IPS DF 6.9 (cell line): ENCODE measurements at regions not wholly inside any gene's neighbourhood (a gene's known extent, or its start where the extent isn't known, plus 50 kb on each side); places are given as distances from the start of the nearest gene placed in this dataset.

Experiments used
- DNase-seq: peaks from one replicate; pipeline ENCODE4 v3.0.0-alpha.2; 2013; ENCODE audit warnings: low read depth, low spot score
- H3K27ac ChIP-seq: one replicate; pipeline ENCODE4 v1.5.1; 2013; ENCODE audit warnings: low read length, control low read depth
- H3K27me3 ChIP-seq: 2 replicates; pipeline ENCODE4 v1.6.1; 2013; ENCODE audit warnings: mild to moderate bottlenecking, low read length; ENCODE audit not compliant: control insufficient read depth, insufficient read depth
- H3K36me3 ChIP-seq: 2 replicates; pipeline ENCODE4 v1.6.1; 2013; ENCODE audit warnings: low read length; ENCODE audit not compliant: control insufficient read depth, insufficient read depth
- H3K4me1 ChIP-seq: 2 replicates; pipeline ENCODE4 v1.6.1; 2013; ENCODE audit warnings: low read length; ENCODE audit not compliant: control insufficient read depth, insufficient read depth
- H3K4me3 ChIP-seq: 2 replicates; pipeline ENCODE4 v1.5.1; 2013; ENCODE audit warnings: mild to moderate bottlenecking, low read length
- H3K9me3 ChIP-seq: 2 replicates; pipeline ENCODE4 v1.6.1; 2013; ENCODE audit warnings: low read length, inconsistent platforms; ENCODE audit not compliant: control insufficient read depth, insufficient read depth
- WGBS: extraction: QIAGEN DNeasy Blood & Tissue Kit; methylation state at CpG from one replicate; pipeline ENCODE4 v1.1.7; 2013; ENCODE audit warnings: mixed read lengths, missing lambda C conversion rate; ENCODE audit not compliant: insufficient read length, insufficient coverage; 5-methylcytosine and 5-hydroxymethylcytosine counted together

GRCh38 chr18:55141318-55141717 lies 182.1 kb upstream of the CCDC68 start:
- WGBS: no CpG with 5 or more reads among the region's 4 CpGs
- Histone ChIP-seq H3K36me3 (no peaks in the 10 kb centered on the region), H3K9me3 (no peaks in the 10 kb centered on the region), H3K27ac (no peak overlapping the region), H3K27me3 (no peaks in the 10 kb centered on the region; the same call in 1 of the 2 replicates), H3K4me3 (no peak overlapping the region), H3K4me1 (no peaks in the 10 kb centered on the region; the same call in 1 of the 2 replicates)
- no peak for DNase-seq

GRCh38 chr18:55139836-55140235 lies 180.6 kb upstream of the CCDC68 start:
- Histone ChIP-seq H3K27ac (no peak overlapping the region), H3K4me3 (no peak overlapping the region), H3K4me1 (no peaks in the 10 kb centered on the region), H3K9me3 (no peaks in the 10 kb centered on the region), H3K27me3 (no peaks in the 10 kb centered on the region; the same call in 1 of the 2 replicates), H3K36me3 (no peaks in the 10 kb centered on the region)
- DNase-seq: no peak
- no CpG with 5 or more reads among the region's 4 CpGs for WGBS

DNA sequence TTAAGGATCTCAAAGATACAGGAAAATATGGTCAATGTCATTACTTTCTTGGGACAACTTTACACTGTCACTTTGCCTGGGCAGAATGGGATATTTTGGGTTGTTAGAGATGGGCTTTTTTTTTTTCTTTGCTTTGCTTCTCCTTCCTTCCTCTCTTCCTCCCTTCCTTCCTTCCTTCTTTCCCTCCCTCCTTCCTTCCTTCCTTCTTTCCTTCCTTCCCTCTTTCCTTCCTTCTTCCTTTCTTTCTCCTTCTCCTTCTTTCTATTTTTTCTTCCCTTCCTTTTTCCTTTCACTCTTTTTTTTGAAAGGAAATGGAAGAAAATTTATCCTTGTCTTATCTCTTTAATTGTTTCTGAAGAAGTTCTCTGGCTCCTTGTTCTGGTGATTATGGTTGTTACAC lies 180.0 kb upstream of the CCDC68 start:
- DNase-seq: no peak
- H3K36me3 ChIP-seq: no peaks in the 10 kb centered on the region
- no peak overlapping the region for H3K4me3 ChIP-seq
- no peaks in the 10 kb centered on the region for H3K9me3 ChIP-seq
- no peaks in the 10 kb centered on the region for H3K4me1 ChIP-seq
- no peaks in the 10 kb centered on the region; the same call in 1 of the 2 replicates for H3K27me3 ChIP-seq
- H3K27ac ChIP-seq: no peak overlapping the region

GRCh38 chr18:55138401-55138800 lies 179.1 kb upstream of the CCDC68 start:
- Histone ChIP-seq H3K4me1 (no peaks in the 10 kb centered on the region), H3K9me3 (no peaks in the 10 kb centered on the region), H3K36me3 (no peaks in the 10 kb centered on the region), H3K27ac (no peak overlapping the region), H3K4me3 (no peak overlapping the region), H3K27me3 (no peaks in the 10 kb centered on the region; the same call in 1 of the 2 replicates)
- WGBS: no CpG with 5 or more reads among the region's 4 CpGs
- DNase-seq: no peak

- WGBS: no CpG with 5 or more reads among the region's 2 CpGs
- no peaks in the 10 kb centered on the region; the same call in 1 of the 2 replicates for H3K27me3 ChIP-seq
- no peaks in the 10 kb centered on the region for H3K4me1 ChIP-seq
- H3K4me3 ChIP-seq: no peak overlapping the region
- no peak overlapping the region for H3K27ac ChIP-seq
- H3K9me3 ChIP-seq: no peaks in the 10 kb centered on the region
- DNase-seq: no peak
- H3K36me3 ChIP-seq: no peaks in the 10 kb centered on the region
These were observed 178.3 kb upstream of the CCDC68 start for GRCh38 chr18:55137602-55138001.

GRCh38 chr18:55136864-55137263 lies 177.6 kb upstream of the CCDC68 start:
- no peaks in the 10 kb centered on the region for H3K4me1 ChIP-seq
- H3K27ac ChIP-seq: no peak overlapping the region
- no CpG with 5 or more reads among the region's 7 CpGs for WGBS
- no peak overlapping the region for H3K4me3 ChIP-seq
- no peaks in the 10 kb centered on the region for H3K36me3 ChIP-seq
- H3K27me3 ChIP-seq: no peaks in the 10 kb centered on the region; the same call in 1 of the 2 replicates
- no peaks in the 10 kb centered on the region for H3K9me3 ChIP-seq
- DNase-seq: no peak

- Histone ChIP-seq H3K4me3 (no peak overlapping the region), H3K27ac (no peak overlapping the region), H3K36me3 (no peaks in the 10 kb centered on the region), H3K27me3 (no peaks in the 10 kb centered on the region; the same call in 1 of the 2 replicates), H3K4me1 (no peaks in the 10 kb centered on the region), H3K9me3 (no peaks in the 10 kb centered on the region)
- no CpG with 5 or more reads among the region's 6 CpGs for WGBS
- no peak for DNase-seq
These were observed 177.0 kb upstream of the CCDC68 start for GRCh38 chr18:55136258-55136657.

DNA sequence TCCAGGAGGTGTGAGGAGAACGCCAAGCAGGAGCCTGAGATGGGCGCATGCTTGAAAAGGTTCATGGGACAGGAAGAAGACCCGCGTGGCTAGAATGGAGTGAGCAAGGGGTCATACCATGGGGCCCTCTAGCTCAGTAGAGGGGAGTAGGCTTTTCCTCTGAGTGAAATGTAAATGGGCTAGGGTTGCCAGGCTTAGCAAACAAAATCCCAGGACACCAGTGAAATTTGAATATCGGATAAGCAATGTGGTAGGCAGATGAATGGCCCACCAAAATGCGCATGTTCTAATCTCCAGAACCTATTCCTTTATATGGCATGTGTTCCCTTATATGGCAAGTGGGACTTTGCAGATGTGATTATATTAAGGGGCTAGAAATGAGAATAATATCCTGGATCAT lies 174.1 kb upstream of the CCDC68 start:
- Histone ChIP-seq H3K4me3 (no peak overlapping the region), H3K9me3 (no peaks in the 10 kb centered on the region), H3K36me3 (no peaks in the 10 kb centered on the region), H3K4me1 (no peaks in the 10 kb centered on the region), H3K27me3 (no peaks in the 10 kb centered on the region), H3K27ac (no peak overlapping the region)
- no CpG with 5 or more reads among the region's 6 CpGs for WGBS
- no peak for DNase-seq

GRCh38 chr18:55128437-55128836 lies 169.2 kb upstream of the CCDC68 start:
- DNase-seq: no peak
- no CpG with 5 or more reads among the region's 3 CpGs for WGBS
- no peaks in the 10 kb centered on the region for H3K4me1 ChIP-seq

GRCh38 chr18:55124078-55124763 lies 165.0 kb upstream of the CCDC68 start:
- no CpG with 5 or more reads among the region's 4 CpGs for WGBS
- no peaks in the 10 kb centered on the region for H3K9me3 ChIP-seq
- DNase-seq: no peak

More at GRCh38 chr18:55128437-55128836, 169.2 kb upstream of the CCDC68 start:
- H3K36me3 ChIP-seq: no peaks in the 10 kb centered on the region
- H3K27ac ChIP-seq: no peak overlapping the region
- no peaks in the 10 kb centered on the region for H3K27me3 ChIP-seq
- H3K9me3 ChIP-seq: no peaks in the 10 kb centered on the region
- H3K4me3 ChIP-seq: no peak overlapping the region

GRCh38 chr18:55123361-55123760 lies 164.1 kb upstream of the CCDC68 start:
- H3K9me3 ChIP-seq: no peaks in the 10 kb centered on the region
- H3K27ac ChIP-seq: no peak overlapping the region
- H3K27me3 ChIP-seq: no peaks in the 10 kb centered on the region
- DNase-seq: no peak
- H3K4me1 ChIP-seq: no peaks in the 10 kb centered on the region
- H3K4me3 ChIP-seq: no peak overlapping the region
- no peaks in the 10 kb centered on the region for H3K36me3 ChIP-seq

More at GRCh38 chr18:55124078-55124763, 165.0 kb upstream of the CCDC68 start:
- Histone ChIP-seq H3K27me3 (no peaks in the 10 kb centered on the region), H3K27ac (no peak overlapping the region), H3K4me3 (no peak overlapping the region), H3K4me1 (no peaks in the 10 kb centered on the region), H3K36me3 (no peaks in the 10 kb centered on the region)
